Glutamatergic neuron (in vitro differentiated cells): ENCODE measurements at regions not wholly inside any gene's neighbourhood (a gene's known extent, or its start where the extent isn't known, plus 50 kb on each side); places are given as distances from the start of the nearest gene placed in this dataset.
A peak's percentile ranks its signal among the peaks of the same experiment; 100 is the strongest.

Experiments used
- DNase-seq: peaks from one replicate; pipeline ENCODE4 v3.0.0; 2022
- H3K27ac Mint-ChIP-seq: one replicate; pipeline ENCODE4 v1.8.0; 2020; ENCODE audit warnings: mild to moderate bottlenecking, mixed read lengths, inconsistent platforms; ENCODE audit not compliant: unreplicated experiment
- H3K27me3 Mint-ChIP-seq: one replicate; pipeline ENCODE4 v1.8.0; 2020; ENCODE audit warnings: mild to moderate bottlenecking, moderate library complexity, mixed read lengths, inconsistent platforms; ENCODE audit not compliant: unreplicated experiment
- H3K36me3 Mint-ChIP-seq: one replicate; pipeline ENCODE4 v1.8.0; 2020; ENCODE audit warnings: mild to moderate bottlenecking, mixed read lengths, inconsistent platforms; ENCODE audit not compliant: unreplicated experiment
- H3K4me1 Mint-ChIP-seq: one replicate; pipeline ENCODE4 v1.8.0; 2020; ENCODE audit warnings: mild to moderate bottlenecking, low read depth, mixed read lengths, inconsistent platforms; ENCODE audit not compliant: unreplicated experiment
- H3K4me3 Mint-ChIP-seq: one replicate; pipeline ENCODE4 v1.8.0; 2020; ENCODE audit warnings: mild to moderate bottlenecking, mixed read lengths, inconsistent platforms; ENCODE audit not compliant: unreplicated experiment
- H3K9me3 Mint-ChIP-seq: one replicate; pipeline ENCODE4 v1.8.0; 2020; ENCODE audit warnings: mild to moderate bottlenecking, moderate library complexity, mixed read lengths, inconsistent platforms; ENCODE audit not compliant: unreplicated experiment
- TF ChIP-seq, protein P1 (sequence below): fragments of 200-600 bp; sonication (generic); IDR thresholded peaks from one replicate; pipeline ENCODE4 v1.5.0; 2021; ENCODE audit not compliant: partially characterized antibody, unreplicated experiment

DNA sequence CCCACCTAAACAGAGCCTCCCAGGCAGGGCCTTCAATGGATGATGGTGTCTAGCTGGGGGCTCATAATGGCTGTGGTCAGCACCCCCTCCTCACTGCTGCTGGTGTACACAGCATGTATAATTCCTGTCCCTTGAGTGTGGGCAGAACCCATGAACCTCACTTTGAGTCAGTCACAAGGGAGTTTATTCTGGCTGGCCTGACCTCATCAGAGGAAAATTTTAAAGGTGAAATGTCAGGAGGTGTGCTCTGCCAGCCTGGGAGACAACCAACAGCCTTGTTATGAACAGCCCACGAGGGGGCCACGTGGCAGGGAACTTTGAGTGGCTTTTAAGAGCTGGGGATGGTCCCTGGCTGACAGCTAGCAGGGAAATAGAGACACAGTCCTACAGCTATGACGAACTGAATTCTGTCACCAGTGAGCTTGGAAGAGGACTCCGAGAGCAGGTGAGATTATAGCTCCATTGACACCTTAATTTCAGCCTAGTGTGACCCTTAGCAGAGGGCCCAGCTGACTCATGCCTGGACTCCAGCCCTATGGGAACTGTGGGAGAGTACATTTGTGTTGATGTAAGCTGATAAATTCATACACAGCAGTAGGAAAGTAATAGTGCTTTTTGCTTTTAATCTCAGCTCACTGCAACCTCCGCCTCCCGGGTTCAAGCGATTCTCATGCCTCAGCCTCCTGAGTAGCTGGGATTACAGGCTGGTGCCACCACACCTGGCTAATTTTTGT is 73.5 kb upstream of the RUNX3 start:
- Mint-ChIP-seq H3K27me3 (peaks cover 2% of the 10 kb centered on the region), H3K36me3 (no peaks in the 10 kb centered on the region), H3K27ac (no peak overlapping the region), H3K4me1 (peaks cover 4% of the 10 kb centered on the region), H3K4me3 (no peak overlapping the region), H3K9me3 (no peaks in the 10 kb centered on the region)
- TF ChIP-seq, protein P1, sequence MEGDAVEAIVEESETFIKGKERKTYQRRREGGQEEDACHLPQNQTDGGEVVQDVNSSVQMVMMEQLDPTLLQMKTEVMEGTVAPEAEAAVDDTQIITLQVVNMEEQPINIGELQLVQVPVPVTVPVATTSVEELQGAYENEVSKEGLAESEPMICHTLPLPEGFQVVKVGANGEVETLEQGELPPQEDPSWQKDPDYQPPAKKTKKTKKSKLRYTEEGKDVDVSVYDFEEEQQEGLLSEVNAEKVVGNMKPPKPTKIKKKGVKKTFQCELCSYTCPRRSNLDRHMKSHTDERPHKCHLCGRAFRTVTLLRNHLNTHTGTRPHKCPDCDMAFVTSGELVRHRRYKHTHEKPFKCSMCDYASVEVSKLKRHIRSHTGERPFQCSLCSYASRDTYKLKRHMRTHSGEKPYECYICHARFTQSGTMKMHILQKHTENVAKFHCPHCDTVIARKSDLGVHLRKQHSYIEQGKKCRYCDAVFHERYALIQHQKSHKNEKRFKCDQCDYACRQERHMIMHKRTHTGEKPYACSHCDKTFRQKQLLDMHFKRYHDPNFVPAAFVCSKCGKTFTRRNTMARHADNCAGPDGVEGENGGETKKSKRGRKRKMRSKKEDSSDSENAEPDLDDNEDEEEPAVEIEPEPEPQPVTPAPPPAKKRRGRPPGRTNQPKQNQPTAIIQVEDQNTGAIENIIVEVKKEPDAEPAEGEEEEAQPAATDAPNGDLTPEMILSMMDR, result no peak
- no peak for DNase-seq

DNA sequence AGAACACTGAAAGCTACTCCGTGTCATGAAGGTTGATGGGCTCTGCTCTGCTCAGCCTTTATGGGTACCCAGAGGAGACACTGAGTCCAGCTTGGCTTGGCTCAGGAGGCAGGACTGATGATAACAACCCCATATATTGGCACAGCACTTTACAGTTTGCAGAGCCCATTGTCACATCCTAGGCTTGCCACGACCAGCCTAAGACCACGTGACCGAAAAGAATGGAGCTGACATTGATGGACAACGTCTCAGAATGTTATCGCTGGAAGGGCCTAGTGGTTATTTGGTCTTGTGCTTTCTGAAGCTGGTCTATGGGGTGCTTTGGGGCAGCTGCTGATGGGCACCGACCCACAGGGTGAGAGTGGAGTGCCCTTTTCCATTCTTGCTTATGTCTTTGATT is 72.9 kb upstream of the RUNX3 start:
- TF ChIP-seq, protein P1, result no peak

DNA sequence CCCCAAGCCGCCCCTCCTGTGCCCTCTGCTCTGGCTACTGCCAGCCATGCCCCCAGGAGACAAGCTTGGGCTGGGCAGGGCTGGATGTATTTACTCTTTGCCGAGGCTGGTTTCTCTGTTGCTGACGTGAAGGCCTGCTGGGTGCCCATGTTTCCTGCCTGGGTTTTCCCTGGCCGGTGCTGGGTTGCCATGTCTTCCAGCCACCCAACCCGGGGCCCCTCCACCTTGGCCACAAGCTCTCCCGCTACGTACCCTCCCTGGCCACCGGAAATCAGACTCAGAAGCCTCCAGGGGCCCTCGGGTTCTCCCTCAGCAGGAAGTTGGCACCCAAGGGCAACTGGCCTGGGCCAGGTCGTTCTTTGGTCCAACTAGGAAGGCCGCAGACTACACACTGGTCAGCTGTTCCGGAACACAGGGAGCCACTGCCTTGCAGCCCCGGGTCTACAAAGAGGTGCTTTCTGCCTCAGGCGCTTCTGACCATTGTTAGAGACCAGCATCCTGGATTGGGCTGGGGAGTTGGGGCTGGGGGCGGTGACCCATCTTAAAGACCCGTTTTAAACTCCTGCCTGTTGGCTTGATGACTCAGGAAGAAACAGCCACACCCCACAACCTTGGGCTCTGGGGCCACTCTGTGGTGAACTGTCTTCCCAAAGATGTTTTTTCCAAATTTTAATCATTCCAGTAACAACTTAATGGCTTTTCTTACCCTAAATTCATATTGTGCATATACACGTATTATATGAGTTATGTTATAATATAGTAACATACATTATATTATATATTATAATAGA is 71.2 kb upstream of the RUNX3 start:
- Mint-ChIP-seq H3K27ac (no peak overlapping the region), H3K27me3 (no peaks in the 10 kb centered on the region), H3K9me3 (peaks cover 3% of the 10 kb centered on the region), H3K36me3 (no peaks in the 10 kb centered on the region), H3K4me3 (no peak overlapping the region), H3K4me1 (peaks cover 2% of the 10 kb centered on the region)
- DNase-seq, result no peak
- TF ChIP-seq, protein P1, result no peak

More for the DNA sequence above, 72.9 kb upstream of the RUNX3 start:
- H3K36me3 Mint-ChIP-seq, result no peaks in the 10 kb centered on the region
- peaks cover 4% of the 10 kb centered on the region for H3K4me1 Mint-ChIP-seq
- no peak overlapping the region for H3K4me3 Mint-ChIP-seq
- H3K27ac Mint-ChIP-seq, result no peak overlapping the region
- peaks cover 2% of the 10 kb centered on the region for H3K27me3 Mint-ChIP-seq
- H3K9me3 Mint-ChIP-seq, result no peaks in the 10 kb centered on the region
- DNase-seq, result no peak

DNA sequence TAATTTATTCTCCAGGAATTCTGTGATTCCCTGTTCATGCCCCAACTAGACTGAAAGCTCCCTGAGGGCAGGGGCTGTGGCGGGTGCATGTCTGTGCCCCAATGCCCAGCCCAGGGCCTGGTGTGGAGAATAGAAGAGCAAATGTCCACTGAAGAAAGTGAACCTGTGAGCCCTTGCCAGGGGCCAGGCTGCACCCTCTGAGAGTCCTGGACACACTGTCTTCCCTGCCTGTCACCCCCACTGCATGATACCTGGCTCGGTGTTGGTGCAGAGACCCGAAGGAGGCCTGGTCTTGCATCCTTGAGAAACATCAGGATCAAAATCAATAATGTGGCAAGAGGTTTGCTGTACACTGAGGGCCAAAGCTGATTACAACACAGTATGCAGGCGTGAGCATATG is 69.8 kb upstream of the RUNX3 start:
- H3K27me3 Mint-ChIP-seq, result no peaks in the 10 kb centered on the region
- TF ChIP-seq, protein P1, result no peak
- H3K27ac Mint-ChIP-seq, result no peak overlapping the region
- H3K4me3 Mint-ChIP-seq, result no peak overlapping the region
- H3K9me3 Mint-ChIP-seq, result peaks cover 3% of the 10 kb centered on the region
- no peaks in the 10 kb centered on the region for H3K36me3 Mint-ChIP-seq
- no peaks in the 10 kb centered on the region for H3K4me1 Mint-ChIP-seq
- DNase-seq, result no peak

DNA sequence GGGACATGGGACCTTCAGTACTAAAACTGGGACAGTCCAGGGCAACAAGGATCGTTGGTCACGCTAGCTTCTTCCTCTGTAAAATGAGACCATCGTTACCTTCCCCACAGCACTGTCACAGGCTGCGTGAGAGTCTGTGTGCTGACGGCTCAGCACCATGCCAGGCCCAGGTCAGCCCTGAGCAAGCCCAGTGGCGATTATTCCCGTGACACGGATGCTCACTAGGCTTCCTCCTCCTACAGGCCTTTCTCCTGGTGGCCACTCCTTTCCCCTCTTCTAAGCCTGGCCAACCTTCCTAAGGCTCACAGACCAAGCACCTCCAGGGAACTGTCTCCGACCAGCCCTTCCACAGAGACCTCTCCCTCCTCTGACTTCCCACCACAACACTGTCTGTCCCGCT is 69.3 kb upstream of the RUNX3 start:
- H3K27ac Mint-ChIP-seq, result no peak overlapping the region
- TF ChIP-seq, protein P1, result no peak
- peak; percentile 4 for DNase-seq

More for the DNA sequence above, 69.3 kb upstream of the RUNX3 start:
- no peak overlapping the region for H3K4me3 Mint-ChIP-seq
- no peaks in the 10 kb centered on the region for H3K36me3 Mint-ChIP-seq
- H3K27me3 Mint-ChIP-seq, result no peaks in the 10 kb centered on the region
- peaks cover 3% of the 10 kb centered on the region for H3K9me3 Mint-ChIP-seq
- no peaks in the 10 kb centered on the region for H3K4me1 Mint-ChIP-seq
